ENCODE measurements at regions not wholly inside any gene's neighbourhood (a gene's known extent, or its start where the extent isn't known, plus 50 kb on each side); places are given as distances from the start of the nearest gene placed in this dataset.

DNA sequence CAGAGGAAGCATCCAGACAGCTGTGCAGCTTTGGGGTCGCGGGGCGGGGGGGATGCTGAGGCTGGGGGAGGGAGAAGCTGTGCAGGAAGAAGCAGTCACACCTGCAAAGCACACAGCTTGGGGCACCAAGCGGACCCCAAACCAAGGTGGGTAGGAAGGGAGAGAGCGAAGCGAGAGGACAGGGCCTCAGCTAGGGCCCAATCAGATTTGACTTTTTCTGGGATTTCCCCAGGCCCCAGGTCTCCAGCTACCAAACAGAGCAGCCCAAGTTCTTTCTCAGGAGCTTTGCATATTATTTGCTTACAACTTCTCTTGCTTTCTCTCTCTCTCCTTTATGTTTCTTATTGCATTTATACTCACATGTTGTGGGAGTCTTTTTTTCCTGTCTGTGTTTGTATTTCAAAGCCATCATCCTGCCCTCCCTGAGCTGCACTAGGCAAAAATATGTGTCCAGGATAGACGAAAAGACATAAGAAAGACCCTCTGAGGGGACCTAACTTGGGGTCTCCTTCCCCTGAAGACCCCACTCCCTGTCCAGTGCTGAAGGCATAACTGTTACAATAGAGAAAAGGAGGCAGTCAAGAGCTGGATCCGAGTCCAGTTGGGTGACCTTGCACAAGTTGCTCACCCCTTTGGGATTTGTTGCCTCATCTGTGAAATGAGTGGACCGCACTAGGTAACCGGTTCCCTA is 50.6 kb upstream of the SMNDC1 start:
- TF ChIP-seq GATA2 (IDR thresholded peaks at IDR 0.05; ENCODE audit: low read depth, low read length), result no peak
- TF ChIP-seq GATA3 (IDR thresholded peaks at IDR 0.05; ENCODE audit: low read depth, low read length), result no peak

DNA sequence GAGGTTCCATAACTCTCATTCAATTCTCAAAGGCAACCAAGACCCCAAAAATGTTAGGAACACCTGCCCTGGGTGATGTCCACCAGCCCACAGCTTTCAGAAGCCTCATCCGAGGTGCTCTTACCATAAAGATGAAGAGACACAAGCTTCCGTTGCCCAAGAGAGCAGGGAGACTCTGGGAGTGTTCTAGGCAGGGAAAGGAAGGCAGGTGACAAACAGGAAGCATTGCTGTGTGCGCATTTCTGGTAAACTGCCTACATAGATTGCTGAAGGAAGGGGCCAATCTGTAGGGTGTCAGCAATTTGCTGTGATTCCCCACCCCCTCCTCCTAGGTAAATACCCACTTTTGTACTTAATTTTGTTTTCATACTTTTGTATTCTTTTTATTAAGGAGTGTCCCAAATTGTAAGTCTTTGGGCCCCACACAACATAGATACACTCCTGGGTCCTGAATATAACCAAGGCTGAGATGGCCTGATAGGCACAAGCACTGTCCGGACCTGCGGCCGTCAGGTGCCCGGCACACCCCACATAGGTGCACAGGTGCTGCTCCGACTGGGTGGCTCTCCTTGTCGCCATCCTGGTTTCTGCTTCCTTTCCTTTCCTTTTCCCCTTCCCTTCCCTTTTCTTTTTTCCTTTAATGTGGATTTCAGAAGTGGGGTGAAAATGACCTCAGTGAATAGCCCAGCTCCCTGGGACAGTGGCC is 51.4 kb upstream of the SMNDC1 start:
- TF ChIP-seq GATA2 (IDR thresholded peaks at IDR 0.05; ENCODE audit: low read depth, low read length), result no peak
- TF ChIP-seq GATA3 (IDR thresholded peaks at IDR 0.05; ENCODE audit: low read depth, low read length), result no peak

DNA sequence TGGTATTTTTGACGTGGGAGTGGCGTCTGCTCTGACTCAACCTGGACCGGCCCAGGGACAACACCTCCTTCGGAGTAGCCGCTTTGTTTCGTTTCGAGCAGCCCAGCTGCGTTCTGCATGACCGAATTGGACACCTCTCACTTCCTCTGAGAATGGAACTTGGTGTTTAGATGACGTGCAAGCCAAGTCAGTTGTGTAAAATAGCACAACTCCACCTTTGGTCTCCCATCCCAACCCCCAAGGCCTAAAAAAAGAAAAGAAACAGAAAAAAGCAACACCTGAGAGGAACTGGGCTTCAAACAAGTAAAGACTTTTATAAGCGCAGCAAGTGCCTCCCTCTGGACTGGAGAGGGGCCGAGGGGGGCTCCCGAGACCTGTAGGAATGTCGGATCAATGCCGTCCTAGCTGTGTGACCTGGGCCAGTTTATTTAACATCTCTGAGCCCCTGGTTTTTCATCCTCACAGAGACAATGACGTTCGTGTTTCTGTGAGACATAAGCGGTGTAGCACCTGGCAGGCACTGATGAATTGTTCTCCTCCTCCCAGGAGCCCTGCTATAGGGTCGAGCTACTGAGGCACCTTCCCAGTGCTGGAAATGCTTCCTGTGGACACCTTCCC is 52.0 kb upstream of the SMNDC1 start:
- TF ChIP-seq GATA3 (IDR thresholded peaks at IDR 0.05; ENCODE audit: low read depth, low read length) (no peak), GATA2 (IDR thresholded peaks at IDR 0.05; ENCODE audit: low read depth, low read length) (no peak)

DNA sequence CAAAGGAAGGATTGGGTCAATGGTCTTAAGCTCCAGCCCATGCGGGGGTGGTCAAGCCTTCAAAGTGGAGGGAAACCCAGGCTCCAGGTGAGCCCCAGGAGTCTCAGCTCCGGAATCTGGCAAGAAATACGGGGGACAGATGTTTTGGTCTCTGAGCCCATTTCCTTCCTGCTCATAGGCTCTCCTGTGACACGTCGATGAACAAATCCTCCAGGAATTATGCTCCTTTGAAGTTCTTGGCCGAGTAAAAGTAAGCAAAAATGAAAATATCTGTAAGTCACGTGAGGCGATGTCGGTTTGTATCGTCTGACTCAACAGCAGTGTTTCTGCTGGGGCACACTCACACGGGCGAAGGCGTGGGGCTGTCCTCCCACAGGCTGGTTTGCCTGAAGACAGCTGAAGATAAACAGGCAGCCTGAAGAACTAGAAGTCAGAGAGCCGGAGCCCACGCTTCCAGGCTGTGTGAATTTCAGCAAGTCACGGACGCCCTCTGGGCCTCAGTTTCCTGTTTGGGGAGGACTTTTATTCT is 52.6 kb upstream of the SMNDC1 start:
- TF ChIP-seq GATA3 (IDR thresholded peaks at IDR 0.05; ENCODE audit: low read depth, low read length), result no peak
- no peak for TF ChIP-seq GATA2 (IDR thresholded peaks at IDR 0.05; ENCODE audit: low read depth, low read length)

DNA sequence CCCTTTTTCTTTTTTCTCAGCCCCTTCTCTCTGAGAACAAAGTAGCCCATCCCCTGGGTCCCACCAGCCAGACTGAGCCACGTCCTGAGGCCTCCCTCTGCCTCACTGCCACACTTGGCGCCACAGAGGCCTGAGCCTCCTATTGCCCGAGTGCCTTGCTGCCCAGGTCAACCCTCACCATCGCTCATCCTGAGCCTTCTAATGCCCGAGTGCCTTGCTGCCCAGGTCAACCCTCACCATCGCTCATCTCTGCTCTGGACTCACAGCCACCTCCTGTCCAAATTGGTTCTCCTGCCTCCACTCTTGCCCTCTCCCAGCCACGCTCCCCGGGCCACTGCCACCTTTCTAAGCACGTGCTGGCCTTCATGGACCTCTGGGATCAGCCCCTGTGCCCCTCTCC is 53.2 kb upstream of the SMNDC1 start:
- TF ChIP-seq GATA2 (IDR thresholded peaks at IDR 0.05; ENCODE audit: low read depth, low read length) (no peak), GATA3 (IDR thresholded peaks at IDR 0.05; ENCODE audit: low read depth, low read length) (no peak)

DNA sequence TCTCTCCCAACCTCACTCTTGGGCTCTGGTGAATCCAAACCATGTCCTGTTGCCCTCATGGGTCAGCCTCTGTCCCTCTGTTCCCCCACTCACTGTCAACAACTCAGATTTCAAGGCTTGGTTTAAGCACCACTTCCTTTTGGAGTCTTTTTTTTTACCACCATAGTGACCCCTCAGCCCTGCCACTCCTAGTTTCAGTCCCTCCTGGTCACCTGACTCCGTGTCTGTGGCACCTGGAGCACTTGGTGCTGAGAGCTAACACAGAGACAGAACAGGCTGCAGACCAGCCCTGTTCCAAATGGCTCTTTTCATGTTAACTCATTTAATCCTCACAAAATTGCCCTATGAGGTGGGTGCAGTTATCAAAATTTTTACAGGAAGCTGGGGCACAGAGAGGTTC is 53.6 kb upstream of the SMNDC1 start:
- no peak for TF ChIP-seq GATA2 (IDR thresholded peaks at IDR 0.05; ENCODE audit: low read depth, low read length)
- TF ChIP-seq GATA3 (IDR thresholded peaks at IDR 0.05; ENCODE audit: low read depth, low read length), result no peak

DNA sequence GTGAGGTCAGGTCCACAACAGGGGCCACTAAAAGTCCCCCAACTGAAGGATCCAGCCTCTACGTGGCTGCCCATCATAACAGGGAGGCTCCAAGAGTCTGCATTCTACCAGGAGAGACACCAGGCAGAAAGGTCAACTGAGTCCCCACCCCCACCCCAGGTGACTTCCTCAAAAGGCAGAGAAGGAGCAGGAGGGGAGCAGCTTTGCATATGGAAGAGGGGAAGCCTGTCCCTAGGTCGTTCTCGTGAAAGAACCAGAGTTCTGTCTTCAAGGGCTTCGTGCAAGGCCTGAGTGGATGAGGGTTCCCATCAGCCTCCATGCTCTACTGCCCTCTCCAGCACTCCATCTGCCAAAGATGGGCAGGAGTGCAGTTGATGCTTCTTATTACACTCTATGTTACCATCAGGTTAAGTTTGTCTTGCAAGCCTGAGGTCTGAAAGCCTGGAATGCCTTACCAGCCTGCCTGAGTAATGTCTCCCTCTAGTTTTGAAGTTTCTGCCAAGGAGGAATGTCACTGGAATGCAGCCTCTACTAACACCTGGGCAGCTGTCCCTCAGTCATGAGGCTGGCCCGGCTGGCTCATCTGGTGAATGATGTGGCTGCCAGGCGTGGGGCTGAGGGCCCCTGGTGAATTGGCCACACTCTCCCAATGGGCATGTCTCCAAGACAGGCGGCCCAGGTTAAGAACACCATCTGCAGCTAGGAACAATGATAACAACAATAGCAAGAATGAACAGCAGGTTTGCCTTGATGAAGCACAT is 54.3 kb upstream of the SMNDC1 start:
- TF ChIP-seq GATA2 (IDR thresholded peaks at IDR 0.05; ENCODE audit: low read depth, low read length) (no peak), GATA3 (IDR thresholded peaks at IDR 0.05; ENCODE audit: low read depth, low read length) (no peak)

DNA sequence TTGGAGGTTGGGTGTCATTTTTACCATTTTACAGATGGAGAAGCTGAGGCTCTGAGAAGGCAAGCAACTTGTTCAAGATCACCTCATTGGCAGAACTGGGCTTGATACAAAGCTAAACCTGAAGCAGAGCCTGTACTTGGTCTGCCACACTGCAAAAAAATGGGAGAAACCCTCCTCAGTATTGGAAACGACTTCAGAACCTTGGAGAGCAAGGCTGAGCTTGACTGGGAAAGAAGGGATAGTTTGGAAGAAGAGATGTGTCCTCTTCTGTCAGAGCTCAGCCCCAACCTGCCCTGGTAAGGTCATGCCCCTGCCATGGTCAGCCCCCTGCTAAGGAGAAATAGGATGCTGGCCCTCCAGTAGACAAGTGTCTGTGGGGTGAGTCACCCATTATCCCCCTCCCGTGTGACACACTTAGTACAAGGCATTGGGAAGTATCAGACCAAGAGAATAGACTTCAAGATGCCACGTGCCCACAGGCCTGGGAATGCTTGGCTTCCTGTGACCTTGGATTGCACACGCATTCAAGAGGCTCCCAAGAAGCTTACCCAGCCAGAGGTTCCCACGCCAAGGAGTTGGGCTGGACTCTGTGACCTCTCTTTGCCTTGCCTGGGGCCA is 56.2 kb upstream of the SMNDC1 start:
- TF ChIP-seq GATA2 (IDR thresholded peaks at IDR 0.05; ENCODE audit: low read depth, low read length) (no peak), GATA3 (IDR thresholded peaks at IDR 0.05; ENCODE audit: low read depth, low read length) (no peak)

DNA sequence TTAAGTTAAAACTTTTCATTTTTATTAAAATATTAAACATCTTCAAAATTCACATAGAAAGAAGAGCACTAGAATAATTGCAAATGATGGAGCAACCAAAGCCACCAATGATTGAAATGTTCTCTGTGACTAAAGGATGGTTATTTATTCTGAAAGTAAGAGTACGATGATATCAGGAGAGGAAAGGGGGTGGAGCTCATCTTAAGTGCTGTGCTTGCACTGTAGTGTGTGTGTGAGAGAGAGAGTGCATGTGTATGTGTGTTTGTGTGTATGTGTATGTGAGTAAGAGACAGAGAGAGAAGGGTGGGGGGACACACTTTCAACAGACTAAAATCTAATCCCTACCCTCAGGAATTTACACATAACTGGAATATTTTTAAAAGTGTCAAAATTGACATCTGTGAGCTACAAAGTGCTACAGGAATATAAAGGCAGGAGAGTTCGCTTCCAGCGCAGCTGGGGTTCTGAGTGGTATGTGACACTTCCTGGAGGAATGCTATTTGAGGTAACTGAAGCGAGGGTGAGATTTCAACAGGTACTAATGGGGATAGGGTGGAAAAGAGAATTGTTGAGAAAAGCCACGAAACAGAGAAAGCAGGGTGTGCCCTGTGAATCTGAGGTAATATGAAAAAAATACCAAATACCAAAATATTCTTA is 57.2 kb upstream of the SMNDC1 start:
- TF ChIP-seq GATA3 (IDR thresholded peaks at IDR 0.05; ENCODE audit: low read depth, low read length) (no peak), GATA2 (IDR thresholded peaks at IDR 0.05; ENCODE audit: low read depth, low read length) (no peak)

DNA sequence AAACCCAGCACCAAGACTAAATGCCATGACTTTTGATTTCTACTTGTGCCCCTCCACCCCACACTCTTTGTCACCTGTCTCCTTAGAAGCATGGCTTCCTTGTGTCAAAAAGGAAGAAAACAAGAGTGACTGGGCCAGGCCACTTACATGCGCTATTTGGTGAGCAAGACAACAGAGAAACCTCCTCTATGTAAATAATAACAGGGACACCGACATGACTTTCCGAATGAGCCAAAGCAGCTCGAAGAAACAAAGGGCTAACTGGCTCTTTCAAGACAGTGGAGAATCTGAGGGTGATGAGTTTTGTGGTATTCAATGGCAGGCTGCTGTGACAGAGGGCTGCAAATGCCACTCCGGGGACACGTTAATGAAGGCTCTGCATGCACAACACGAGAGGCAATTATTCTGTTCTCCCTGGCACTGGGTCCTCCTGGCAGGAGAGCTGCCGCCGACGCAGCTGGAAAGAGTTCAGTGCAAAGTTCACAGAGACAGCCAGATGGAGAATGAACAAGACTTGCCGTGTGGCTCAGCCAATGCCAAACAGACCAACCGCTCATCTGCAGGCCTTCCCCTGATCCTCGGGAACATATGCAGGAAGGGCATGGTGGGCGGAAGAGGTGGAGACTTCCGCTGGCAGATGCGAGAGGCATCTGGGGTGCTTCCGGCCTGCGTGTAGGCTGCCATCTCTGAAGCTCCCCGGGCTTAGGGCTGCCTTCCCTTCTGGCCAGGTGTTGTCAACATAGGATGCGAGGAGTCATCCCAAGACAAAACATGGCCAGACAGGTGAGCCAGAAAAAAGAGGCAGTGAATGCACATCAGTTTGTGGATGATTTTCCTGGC is 59.1 kb upstream of the SMNDC1 start:
- TF ChIP-seq GATA2 (IDR thresholded peaks at IDR 0.05; ENCODE audit: low read depth, low read length) (no peak), GATA3 (IDR thresholded peaks at IDR 0.05; ENCODE audit: low read depth, low read length) (no peak)

DNA sequence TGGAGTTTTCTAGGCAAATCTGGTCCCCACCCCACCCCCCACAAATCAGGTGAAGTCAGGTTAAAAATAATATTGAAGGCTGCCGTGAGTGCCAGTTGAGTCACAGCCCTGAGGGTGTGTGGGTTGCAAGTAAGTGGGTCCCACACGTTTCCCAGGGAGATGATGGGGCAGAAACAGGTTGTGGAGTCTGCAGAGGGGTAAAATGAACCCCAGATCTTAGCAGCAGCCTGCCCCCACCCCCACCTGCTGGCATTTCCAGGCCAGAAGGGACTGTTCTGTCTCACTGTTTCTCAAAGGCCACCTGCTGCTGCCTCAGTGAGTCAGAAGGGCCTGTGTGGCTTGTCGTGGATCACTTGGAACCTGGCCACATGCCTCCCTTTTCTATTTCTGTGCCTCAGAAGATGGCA is 59.8 kb upstream of the SMNDC1 start:
- TF ChIP-seq GATA2 (IDR thresholded peaks at IDR 0.05; ENCODE audit: low read depth, low read length) (no peak), GATA3 (IDR thresholded peaks at IDR 0.05; ENCODE audit: low read depth, low read length) (no peak)

DNA sequence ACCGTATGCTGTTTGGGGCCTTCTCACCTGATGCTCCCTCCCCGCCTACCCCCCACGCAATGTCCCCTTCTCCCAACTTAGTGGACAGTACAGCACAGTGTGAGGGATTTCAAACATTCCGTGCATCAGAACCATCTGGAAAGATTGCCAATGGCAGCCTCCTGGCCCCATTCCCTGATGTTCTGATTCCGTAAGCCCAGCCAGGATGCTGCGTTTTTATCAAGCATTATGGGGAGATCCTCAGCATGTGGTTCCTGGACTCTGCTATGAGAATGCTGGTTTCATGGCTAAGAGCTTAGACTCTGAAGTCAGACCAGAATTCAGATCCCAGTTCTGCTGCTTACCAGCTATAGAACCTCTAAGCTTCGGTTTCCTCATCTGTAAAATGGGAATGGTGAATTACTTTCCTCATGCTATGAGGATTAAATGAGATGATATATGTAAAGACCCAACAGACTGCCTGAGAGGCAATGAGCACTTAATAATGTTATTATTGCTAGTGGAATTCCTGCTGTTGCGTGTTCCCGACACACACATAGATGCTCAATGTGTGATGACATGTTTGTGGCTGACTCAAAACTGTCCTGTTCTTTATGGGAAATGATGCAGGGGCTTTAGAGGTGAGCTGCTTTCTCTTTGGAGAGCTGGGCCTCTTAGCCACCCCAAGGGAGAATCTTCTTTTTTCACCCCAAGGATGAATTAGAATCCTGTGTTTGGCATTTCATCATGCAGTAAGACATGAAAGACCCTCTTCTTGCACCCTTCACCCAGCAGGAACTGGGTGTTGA is 60.8 kb upstream of the SMNDC1 start:
- no peak for TF ChIP-seq GATA2 (IDR thresholded peaks at IDR 0.05; ENCODE audit: low read depth, low read length)
- no peak for TF ChIP-seq GATA3 (IDR thresholded peaks at IDR 0.05; ENCODE audit: low read depth, low read length)
